Stimulated activated CD8-positive, alpha-beta memory T cell treated with anti-CD3 and anti-CD28 coated beads, Interleukin-7, amount 100 ng/mL, for 48 hours (primary cell): ENCODE measurements at regions not wholly inside any gene's neighbourhood (a gene's known extent, or its start where the extent isn't known, plus 50 kb on each side); places are given as distances from the start of the nearest gene placed in this dataset.

Source experiments
- DNase-seq, 2 donors: peaks; one replicate each; pipeline ENCODE4 v3.0.0-alpha.2; 2020; ENCODE audit warnings: low read depth in 1 of 2; ENCODE audit errors: extremely low read depth in 1 of 2

DNA sequence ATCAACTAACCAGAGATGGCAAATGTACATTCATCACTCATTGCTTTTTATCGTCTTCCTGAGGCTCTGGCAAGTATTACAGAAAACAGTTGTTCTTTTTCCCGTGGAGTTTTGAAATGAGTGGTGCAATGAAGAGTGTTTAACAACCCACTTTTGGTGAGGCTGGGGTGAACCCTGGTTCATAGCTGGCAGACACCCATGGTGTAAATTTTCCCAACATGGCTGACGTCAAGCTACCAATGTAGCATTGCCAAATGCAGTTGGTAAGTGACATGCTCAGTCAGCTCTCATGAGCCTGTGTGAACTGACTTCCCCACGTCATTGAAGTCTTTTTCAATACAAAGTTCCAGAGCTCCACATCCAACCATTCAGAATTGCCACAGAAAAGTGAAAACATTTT, 386.2 kb downstream of the TMEM114 start:
- DNase-seq = no peak

DNA sequence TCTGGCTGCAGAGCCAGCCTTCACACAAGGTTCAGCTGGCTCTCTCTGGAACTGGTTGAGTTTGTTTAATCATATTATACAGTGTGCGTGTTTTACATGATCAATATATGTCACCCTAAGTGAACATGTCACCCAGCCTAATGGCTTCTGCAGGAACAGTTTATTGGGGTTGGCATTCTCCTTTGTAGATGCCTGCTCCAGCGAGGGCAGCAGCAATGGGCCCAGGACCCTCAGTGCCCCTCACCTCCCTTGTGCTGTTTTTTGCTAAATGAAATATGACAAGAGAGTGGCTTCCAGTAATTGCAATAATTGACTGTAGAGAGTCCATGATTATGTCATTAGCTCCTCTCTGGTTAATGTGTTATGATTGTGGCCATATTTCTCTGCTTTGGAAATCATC, 387.2 kb downstream of the TMEM114 start:
- no peak for DNase-seq

DNA sequence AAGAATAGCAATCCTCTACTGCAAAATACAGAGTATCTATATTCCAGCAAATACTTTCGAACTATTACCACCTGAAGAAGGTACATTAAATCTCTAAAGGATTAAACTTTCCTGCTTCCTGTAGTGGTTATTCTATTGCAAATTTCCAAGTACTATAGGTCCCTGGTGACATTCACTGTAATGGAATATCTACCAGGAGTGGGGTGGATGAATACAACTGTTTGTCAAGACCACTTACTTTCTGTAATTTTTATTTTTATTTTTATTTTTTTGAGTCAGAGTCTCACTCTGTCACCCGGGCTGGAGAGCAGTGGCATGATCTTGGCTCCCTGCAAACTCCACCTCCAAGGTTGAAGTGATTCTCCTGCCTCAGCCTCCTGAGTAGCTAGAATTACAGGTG, 389.5 kb downstream of the TMEM114 start:
- DNase-seq = no peak

DNA sequence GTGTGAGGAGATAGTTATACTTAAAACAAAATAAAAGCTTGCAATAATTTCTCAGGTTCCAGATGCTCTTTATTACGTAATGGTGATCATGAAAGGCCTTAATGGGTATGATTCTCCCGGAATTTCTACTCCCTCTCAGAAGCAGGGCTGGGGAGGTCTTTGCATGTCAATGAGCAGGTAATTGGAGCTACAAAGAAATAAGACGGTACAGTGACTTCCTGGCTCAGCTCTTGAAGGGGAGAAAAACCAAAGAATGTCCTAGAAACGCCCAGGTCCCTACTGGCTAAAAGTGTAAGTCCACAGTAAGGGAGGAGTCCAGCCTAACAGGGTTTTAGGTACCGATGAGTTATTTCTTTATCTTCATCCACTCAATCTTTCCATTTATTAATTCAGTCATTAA, 390.9 kb downstream of the TMEM114 start:
- no peak for DNase-seq

DNA sequence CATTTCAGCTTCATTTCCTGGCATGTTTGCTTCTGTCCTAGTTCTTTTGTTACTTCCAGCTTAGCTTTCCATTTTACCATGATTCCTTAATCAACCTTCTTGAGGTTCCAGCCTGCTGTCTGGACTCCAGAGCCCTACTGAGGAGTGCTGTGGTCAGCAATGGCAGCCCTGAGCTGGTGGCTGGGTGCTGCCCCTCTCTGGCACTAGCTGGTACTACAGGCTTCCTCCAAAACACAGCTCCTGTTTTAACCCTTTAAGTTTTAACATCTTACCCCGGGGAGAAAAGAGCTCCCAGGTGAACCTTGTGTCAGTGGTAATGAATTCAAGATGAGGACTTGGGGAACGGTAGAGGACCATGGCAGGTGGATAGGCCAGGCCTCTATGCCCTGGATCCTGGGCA, 395.5 kb downstream of the TMEM114 start:
- DNase-seq = no peak

DNA sequence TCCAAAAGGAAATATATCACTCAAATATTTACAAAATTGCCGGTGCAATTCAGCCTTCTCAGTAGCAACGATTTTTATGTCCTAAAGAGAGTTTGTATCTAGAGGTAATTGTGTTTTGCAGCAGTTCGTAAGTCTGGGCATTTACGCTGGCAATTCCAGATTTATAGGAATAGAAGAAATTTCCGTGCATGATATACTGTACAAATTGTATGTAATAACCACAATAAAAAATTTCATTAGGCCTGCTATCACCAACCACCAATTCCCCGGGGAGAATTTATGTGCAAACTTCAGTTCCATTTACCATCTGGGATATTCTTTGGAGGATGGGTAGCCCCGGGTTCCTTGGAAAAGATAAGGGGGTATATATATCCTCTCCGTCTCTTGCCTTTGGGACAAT, 401.5 kb downstream of the TMEM114 start:
- no peak for DNase-seq

DNA sequence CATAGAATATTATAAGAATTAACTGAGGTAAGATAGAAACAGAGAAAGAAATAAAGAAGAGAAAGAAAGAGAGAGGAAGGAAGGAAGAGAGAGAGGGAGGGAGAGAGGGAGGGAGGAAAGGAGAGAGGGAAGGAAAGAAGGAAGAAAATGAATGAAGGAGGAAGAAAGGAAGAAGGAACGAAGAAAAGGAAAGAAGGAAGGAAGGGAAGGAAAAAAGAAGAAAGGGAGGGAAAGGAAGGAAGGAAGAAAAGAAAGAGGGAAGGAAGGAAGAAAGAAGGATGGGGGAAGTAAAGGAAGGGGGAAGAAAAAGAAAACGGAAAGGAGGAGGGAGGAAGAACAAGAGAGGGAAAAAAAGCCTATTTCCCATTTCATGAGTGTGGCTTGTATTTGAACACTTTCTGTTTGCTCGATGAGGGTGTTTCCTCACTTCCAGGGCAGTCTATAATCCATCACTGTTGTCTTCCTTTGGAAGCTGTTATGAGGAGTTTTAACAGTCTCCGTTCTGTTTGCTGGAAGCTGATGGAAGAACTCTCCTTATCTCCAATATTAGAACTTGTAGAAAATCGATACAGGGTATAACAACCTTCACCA, 402.4 kb downstream of the TMEM114 start:
- DNase-seq = no peak

DNA sequence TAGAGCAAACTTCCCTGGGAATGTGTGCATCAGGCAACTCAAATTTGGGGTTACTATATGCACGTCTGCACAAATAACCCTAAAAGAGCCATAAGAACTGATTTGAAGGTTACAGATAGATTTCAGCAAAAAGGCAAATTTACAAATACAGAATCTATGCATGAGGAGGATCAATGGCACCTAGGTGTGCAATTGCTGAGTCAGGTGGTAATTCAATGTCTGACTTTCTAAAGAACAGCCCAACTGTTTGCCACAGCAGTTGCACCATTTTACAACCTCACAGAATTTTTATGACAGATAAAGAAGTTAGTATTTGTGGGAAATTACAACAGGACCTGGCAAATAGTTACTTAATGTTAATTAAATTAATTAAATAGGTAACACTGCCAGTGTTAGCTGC, 405.5 kb downstream of the TMEM114 start:
- no peak for DNase-seq

DNA sequence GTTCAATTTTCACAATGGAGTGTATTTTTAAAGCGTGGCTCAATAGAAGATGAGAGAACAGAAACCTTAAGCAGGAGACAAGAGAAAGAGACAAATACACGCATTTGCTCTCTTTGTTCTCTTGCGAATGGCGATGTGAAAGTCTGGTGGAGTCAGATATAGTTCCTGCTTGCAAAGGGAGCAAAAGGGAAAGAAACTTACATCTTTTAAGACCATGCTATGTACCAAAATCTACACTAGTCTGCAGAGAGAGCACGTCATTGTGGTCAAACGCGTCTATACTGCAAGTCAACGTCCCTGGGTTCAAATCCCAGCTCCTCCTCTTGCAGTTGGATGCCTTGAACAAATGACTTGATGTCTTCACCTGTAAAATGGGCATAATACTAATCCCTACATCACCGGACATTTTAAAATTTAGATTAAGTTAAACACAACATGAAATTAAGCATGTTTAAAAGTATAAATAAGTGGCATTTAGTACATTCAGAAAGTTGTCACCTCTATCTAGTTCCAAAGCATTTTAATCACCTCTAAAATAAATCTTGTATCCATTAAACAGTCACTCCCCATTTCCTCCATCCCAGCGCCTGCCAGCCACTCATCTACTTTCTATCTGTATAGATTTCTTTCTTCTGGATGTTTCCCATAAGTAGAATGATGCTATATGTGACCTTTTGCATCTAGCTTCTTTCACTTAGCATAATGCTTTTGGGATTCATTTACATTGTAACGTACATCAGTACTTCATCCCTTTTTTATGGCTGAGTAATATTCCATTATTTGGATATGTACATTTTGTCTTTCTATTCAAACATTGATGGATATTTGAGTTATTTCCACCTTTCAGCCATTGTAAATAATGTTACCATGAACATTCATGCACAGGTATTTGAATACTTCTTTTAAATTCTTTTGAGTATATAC, 406.9 kb downstream of the TMEM114 start:
- no peak for DNase-seq

DNA sequence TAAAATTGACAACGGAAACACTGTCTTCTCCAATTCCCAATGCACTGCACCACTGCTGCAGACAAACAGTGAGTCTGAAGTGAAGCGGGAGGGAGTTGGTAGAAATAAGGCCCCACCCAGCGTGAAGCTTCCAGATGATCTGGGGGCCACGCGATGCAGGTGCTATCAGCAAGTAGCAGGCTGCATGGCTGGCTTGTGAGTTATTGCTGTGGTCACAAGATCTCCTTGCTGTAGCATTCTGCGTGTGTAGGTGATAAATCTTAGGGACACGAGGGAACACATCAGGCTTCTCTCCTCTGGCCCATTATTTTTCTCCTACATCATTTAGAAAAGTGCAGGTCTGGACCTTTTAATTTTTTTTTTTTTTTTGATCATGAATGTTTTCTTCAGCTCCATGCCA, 407.6 kb downstream of the TMEM114 start:
- DNase-seq = no peak

DNA sequence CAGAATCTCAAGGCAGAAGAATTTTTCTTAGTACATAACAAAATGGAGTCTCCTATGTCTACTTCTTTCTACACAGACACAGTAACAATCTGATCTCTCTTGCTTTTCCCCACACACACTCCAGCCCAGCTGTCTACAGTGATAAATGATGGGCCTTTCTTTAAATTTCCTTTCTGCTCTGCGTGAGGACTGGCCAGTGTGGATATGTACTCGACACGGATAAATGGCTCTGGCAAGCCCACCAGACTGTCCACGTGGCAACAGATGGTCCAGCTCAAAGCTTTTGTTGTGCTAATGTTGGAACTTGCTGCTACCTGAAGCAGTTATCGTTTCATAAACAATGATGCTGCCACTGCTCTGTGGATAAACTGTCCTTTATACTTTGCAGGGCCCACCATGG, 410.7 kb downstream of the TMEM114 start:
- DNase-seq = no peak

DNA sequence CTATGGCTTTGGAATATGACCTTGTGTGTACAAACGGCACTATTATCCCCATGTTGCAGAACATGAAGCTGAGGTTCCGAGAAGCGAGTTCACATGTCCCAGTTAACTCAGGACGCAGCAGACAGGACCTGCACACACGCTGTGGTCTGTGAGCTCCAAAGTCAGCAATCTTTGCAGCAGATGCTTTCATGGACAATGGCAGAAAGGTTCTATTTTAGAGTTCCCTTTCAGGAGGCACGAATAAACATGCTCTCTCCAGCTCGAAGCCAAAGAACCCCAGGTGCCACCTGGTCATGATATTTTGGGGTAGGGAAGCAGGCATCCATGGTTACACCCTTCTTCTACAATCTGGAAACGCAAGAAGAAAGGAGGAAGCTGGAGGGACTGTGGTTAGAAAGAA, 412.0 kb downstream of the TMEM114 start:
- DNase-seq = no peak

DNA sequence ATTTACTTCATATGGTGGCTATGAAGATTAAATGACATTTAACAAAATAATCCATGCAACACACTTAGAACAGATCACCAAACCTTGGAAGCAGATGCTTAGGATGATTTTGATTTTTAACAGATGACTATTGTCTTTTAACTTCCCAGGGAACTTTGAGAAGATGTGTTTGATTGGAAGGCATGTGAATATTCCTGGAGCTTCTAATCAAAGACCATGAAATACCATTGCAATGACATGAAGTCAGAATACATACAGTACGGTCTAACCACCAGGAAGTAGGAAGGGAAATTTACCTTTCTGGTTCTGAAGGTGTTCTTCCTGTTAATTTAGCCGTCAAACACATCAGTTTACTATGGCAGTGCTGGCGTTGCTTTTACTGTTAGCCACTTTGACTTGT, 414.9 kb downstream of the TMEM114 start:
- DNase-seq = no peak

DNA sequence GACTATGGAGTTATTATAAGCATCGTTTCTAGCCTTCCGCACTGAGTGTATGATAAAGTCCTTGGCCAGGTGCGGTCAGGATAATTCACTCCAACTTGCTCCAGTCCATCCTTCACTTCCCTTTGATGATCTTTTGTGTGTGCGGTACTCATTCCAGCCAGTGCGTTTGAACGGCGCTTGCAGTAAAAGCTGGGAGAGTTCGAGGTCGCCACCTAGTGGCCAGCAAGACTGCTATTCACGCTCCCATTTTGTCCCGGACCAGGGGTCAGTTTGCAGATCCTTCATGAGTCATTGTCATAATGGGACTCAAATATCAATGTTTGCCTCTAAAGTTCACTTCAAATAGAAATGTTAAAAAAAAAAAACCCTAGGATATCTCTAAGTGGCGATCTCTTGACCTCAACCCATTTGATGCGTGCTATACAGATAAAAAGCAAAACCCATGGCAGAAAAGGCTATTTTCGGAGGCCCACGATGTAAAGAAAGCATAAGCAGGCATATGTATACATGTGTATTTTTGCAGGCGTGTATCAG, 417.1 kb downstream of the TMEM114 start:
- DNase-seq = peak in 1 of 2 donors; percentile 1

DNA sequence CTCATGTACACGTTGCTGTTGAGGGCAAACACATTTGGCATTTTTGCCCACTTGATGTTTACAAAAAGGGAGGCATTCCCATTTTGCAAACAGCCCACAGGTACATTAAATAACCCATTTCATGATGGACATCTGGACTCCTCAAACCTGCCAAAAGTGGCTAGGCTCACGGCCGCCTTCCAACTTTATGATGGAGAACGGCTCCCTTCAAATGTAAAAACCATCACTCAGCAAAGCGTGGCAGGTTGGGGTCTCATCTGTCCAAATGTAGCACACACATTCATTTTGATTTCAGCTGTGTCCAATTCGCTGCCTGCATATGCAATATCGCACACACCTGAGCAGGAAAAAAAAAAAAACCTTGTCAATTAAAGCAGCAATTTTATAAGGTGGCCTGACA, 417.8 kb downstream of the TMEM114 start:
- no peak for DNase-seq

DNA sequence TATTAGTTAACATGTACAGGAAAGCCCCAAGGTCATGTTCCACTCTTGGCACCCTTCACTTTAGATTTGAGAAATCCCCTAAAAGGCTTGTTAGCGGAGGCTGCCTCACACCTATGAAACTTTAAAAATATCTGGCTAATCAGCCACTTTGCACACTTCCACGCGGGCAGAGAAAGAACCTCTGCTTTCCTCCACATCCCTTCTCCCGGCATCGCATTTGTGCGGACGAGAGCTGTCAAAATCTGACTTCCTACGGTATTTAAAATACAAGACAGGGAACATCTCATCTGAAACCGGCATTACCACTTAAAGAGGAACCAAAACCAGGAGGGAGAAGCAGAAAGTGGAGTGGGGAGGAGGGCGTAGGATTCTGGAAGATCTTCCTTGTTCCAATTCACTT, 422.3 kb downstream of the TMEM114 start:
- no peak for DNase-seq

DNA sequence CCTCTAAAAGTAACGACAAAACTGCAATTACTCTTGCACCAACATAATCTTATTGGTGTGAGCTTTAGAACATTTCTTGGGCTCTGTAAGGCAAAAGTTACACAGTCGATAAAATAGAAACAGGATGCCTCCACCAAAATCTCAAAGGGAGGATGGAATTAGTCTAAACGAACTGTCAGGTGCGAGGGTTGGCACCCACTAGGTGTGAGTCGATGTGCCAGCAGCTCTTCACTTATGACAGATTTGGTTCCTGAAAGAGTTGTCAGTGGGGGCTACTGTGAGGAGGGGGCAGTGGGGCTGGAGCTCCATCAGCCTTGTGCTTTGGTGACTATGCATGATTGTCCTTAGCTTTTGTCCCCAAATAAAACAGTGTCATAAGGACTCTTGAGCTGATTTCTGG, 422.9 kb downstream of the TMEM114 start:
- DNase-seq = no peak

DNA sequence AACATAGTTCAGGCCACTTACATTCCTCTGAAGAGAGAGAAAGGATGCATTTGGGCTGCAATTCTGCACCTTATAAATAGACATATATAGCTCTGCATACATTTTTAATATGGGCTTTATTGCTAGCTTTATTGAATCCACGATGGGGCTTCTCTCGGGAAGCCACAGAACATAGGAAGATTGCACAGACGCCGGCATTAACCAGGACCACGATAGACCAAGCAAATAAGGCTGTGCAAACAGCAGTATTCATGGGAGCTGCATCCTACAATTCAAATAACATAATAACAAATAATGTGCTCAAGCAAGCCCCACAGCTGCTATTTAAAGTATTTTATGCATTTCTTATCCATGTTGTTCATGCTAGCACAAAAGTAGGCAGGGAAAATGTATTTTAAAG, 432.3 kb downstream of the TMEM114 start:
- no peak for DNase-seq

DNA sequence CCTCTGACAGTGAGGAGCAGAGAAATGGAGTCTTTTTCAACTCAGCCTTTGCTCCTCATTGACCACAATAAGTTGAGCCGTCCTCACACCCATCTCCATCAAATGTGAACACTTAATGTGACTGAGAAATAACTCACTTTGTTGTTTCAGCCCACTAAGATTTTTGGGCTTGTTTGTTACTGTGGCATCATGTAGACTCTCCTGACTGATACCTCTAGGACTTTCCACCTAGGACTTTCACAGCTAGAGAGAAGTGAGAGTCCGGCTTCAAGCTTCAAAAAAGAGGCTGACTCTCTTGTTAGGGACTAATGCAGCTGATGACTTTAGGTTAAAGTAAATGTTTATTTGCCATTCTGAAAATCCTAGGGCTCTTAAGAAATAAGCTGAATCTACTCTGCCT, 435.0 kb downstream of the TMEM114 start:
- no peak for DNase-seq

DNA sequence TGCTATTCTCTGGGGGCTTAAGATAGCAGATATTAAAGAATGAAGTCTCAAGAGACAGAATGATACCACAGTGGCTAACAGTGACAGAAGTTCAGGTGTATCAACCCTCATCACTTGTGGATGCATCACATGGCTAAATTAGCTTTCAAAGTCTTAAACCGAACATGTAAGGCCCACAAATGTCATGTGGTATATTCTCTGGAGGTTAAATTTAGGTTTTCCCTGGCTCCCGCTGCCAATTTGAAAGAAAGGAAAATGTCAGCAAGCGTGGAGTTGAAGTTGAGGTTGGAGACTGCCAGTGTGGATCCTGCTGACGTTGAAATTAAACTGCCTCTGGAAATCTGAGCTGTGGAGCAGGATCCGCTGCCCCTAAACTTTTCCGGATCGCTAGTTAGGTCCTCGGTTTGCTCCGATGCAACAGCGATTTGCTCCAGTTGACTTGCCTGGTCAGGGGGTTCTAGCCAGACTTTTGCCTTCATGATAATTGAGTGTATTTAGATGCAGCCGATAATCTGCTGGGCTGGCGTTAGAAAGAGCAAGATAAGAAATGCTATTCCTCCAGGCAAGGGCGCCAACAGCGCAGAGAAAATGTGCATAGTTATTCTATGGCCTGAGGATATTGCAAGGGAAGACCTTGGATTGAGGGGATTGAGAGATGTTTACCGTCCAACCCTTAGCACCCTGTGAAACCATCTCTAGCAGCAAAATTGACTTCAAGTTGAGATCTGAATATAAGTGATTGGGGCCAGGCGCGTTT, 443.9 kb downstream of the TMEM114 start:
- DNase-seq = no peak

DNA sequence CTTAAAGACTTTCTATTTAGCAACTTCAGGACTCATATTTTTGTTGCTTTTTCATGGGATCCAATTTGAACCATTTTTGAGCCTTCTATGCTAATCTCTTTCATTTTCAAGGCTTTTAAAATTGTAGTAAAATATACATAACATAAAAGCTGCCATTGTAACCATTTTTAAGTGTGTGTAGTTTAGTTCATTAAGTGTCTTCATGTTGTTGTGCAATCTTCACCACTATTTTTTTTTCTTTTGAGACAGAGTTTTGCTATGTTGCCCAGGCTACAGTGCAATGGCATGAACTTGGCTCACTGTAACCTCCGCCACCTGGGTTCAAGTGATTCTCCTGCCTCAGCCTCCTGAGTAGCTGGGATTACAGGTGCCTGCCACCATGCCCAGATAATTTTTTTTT, 451.6 kb downstream of the TMEM114 start:
- no peak for DNase-seq

DNA sequence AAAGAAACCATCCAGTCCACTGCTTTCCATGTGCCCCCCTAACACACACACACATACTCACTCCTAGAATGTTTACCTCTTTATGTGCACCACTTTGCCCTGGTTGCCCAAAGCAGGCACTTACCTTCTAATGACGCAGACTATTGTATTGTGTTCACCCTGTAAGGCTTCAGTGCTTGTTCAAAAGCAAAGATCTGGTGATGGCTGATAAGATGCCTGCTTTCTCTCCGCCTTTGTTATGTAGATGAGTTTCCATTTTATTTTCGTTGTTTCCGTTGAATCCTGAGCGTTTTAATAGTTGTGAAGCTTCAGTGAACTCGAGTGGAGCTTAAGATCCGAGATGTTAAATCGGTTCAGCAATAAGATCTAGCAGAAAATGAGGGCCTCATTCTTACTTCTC, 452.7 kb downstream of the TMEM114 start:
- DNase-seq = no peak
